ENCODE measurements at regions not wholly inside any gene's neighbourhood (a gene's known extent, or its start where the extent isn't known, plus 50 kb on each side); places are given as distances from the start of the nearest gene placed in this dataset.
A peak's percentile ranks its signal among the peaks of the same experiment; 100 is the strongest.

GRCh38 chr6:119979862-119980261 lies 630.3 kb upstream of the MAN1A1 start:
- TF ChIP-seq CTCF (IDR thresholded peaks at IDR 0.05; ENCODE audit: low read depth, low read length): peak; percentile 53
- no peak for TF ChIP-seq EZH2phosphoT487 (IDR thresholded peaks at IDR 0.05; ENCODE audit: low read depth)
